ENCODE measurements at regions not wholly inside any gene's neighbourhood (a gene's known extent, or its start where the extent isn't known, plus 50 kb on each side); places are given as distances from the start of the nearest gene placed in this dataset.
"Not testable (repeated sequence)": the region's sequence is repeated elsewhere in the genome, so short reads cannot be mapped to it uniquely, and the experiment has no call there.

DNA sequence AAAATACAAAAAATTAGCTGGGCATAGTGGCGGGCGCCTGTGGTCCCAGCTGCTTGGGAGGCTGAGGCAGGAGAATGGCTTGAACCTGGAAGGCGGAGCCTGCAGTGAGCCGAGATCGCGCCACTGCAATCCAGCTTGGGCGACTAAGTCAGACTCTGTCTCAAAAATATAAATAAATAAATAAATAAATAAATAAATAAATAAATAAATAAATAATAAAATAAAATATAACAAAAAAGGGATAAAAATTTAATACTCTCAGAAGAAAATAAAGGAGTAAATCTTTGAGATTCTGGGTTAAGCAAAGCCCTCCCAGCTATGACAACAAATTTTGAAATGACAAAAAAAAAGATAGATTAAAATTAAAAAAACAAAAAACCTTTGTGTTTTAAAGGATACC lies 525.7 kb upstream of the CYLC2 start:
- POLR2A ChIA-PET; H3K4me1 Mint-ChIP-seq; H3K27me3 ChIP-seq (ENCODE audit: control insufficient read depth in 2 of 2, insufficient read depth in 2 of 2, low read length in 2 of 2); H3K36me3 Mint-ChIP-seq; H3K36me3 ChIP-seq (ENCODE audit: control insufficient read depth in 2 of 3, insufficient read depth in 3 of 3, low read length in 3 of 3); DNase-seq; H3K4me3 ChIP-seq (ENCODE audit: low read length); H3K4me3 Mint-ChIP-seq; H3K4me1 ChIP-seq (ENCODE audit: control insufficient read depth in 2 of 2, insufficient read depth in 2 of 2, low read length in 2 of 2); H3K27ac Mint-ChIP-seq; ATAC-seq; H3K9me3 Mint-ChIP-seq; H3K27ac ChIP-seq (ENCODE audit: low read depth, low read length); H3K27me3 Mint-ChIP-seq; H3K9me3 ChIP-seq (ENCODE audit: control insufficient read depth in 2 of 3, low read length in 3 of 3); CTCF ChIA-PET; intact Hi-C loops (cut with micrococcal nuclease): not testable (repeated sequence)

DNA sequence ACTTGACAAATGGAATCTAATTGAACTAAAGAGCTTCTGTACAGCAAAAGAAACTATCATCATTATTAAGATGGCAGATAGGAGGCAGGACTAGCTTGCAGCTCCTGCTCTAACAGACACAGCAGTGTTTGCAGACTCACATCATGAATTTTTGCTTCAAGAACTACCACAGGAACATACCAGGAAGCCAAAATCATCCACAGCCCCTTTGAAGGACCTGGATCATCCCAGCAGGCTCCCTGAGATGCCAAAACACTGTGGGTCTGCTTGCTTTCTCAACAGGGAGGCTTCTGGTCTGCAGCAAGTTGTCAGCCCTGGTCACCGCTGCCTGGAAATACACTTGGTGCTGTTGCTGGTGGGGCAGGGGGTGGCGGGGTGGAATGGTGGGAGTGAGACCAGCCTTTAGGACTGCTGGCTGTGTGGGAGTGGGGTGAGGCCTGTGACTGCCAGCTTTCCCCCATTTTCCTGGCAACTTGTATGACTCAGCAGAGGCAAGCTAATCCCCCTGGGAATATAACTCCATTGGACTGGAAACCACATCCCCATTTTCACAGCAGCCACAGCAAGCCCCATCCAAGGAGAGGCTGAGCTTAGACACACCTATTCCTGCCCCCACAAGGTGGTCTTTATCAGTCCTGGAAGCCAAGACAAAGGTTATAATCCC lies 533.8 kb upstream of the CYLC2 start:
- H3K4me1 Mint-ChIP-seq = no peaks in the 10 kb centered on the region
- no peak overlapping the region for H3K27ac ChIP-seq (ENCODE audit: low read depth, low read length)
- H3K27me3 ChIP-seq (ENCODE audit: control insufficient read depth in 2 of 2, insufficient read depth in 2 of 2, low read length in 2 of 2) = no peaks in the 10 kb centered on the region
- no peaks in the 10 kb centered on the region for H3K27me3 Mint-ChIP-seq
- H3K9me3 Mint-ChIP-seq = peaks cover 0 to 15% (median 4%) of the 10 kb centered on the region in 11 donors
- no peaks in the 10 kb centered on the region for H3K36me3 ChIP-seq (ENCODE audit: control insufficient read depth in 2 of 3, insufficient read depth in 3 of 3, low read length in 3 of 3)
- H3K27ac Mint-ChIP-seq = no peak overlapping the region
- intact Hi-C loops (cut with micrococcal nuclease) = no loop called here
- H3K36me3 Mint-ChIP-seq = no peaks in the 10 kb centered on the region
- no peaks in the 10 kb centered on the region for H3K4me1 ChIP-seq (ENCODE audit: control insufficient read depth in 2 of 2, insufficient read depth in 2 of 2, low read length in 2 of 2)
- H3K4me3 ChIP-seq (ENCODE audit: low read length) = no peak overlapping the region
- DNase-seq (no peak), ATAC-seq (no peak)
- POLR2A ChIA-PET = no interaction called here
- H3K4me3 Mint-ChIP-seq = no peak overlapping the region
- CTCF ChIA-PET = no interaction called here
- H3K9me3 ChIP-seq (ENCODE audit: control insufficient read depth in 2 of 3, low read length in 3 of 3) = no peaks in the 10 kb centered on the region

DNA sequence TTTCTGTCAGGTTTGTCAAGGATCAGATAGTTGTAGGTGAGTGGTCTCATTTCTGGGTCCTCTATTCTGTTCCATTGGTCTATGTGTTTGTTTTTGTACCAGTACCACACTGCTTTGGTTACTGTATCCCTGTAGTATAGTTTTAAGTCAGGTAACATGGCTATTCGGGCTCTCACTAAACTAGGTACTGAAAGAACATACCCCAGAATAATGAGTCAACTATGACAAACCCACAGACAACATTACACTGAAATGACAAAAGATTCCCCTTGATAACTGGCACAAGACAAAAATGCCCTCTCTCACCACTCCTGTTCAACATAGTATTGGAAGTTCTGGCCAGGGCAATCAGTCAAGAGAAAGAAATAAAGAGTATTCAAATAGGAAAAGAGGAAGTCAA lies 535.3 kb upstream of the CYLC2 start:
- Mint-ChIP-seq H3K4me1 (no peaks in the 10 kb centered on the region), H3K27ac (no peak overlapping the region), H3K9me3 (peaks cover 0 to 15% (median 4%) of the 10 kb centered on the region in 11 donors), H3K27me3 (no peaks in the 10 kb centered on the region), H3K4me3 (no peak overlapping the region), H3K36me3 (no peaks in the 10 kb centered on the region)
- Histone ChIP-seq H3K36me3 (ENCODE audit: control insufficient read depth in 2 of 3, insufficient read depth in 3 of 3, low read length in 3 of 3) (no peaks in the 10 kb centered on the region), H3K27me3 (ENCODE audit: control insufficient read depth in 2 of 2, insufficient read depth in 2 of 2, low read length in 2 of 2) (no peaks in the 10 kb centered on the region), H3K27ac (ENCODE audit: low read depth, low read length) (no peak overlapping the region), H3K4me3 (ENCODE audit: low read length) (no peak overlapping the region), H3K9me3 (ENCODE audit: control insufficient read depth in 2 of 3, low read length in 3 of 3) (no peaks in the 10 kb centered on the region), H3K4me1 (ENCODE audit: control insufficient read depth in 2 of 2, insufficient read depth in 2 of 2, low read length in 2 of 2) (no peaks in the 10 kb centered on the region)
- intact Hi-C loops (cut with micrococcal nuclease) = no loop called here
- ATAC-seq (no peak), DNase-seq (no peak)
- ChIA-PET CTCF (no interaction called here), POLR2A (no interaction called here)

DNA sequence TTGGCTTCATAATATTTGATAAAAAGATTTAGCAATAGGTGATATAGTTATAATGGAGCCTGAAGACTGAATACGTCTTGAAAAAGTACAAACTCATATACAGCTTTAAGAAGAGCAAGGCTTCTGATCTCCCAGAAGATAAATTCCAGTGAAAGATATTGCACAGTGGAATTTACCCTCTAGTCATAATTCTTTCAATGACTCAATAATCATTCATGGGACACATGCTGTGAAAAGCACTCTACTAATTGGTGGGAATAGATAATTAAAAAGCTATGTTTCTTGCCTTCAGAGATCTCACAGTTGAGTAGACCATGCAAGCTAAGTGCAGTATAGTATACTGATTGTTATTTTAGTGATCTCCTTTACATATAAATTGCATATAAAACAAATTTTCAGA lies 538.6 kb upstream of the CYLC2 start:
- intact Hi-C loops (cut with micrococcal nuclease) = no loop called here
- no peaks in the 10 kb centered on the region for H3K27me3 Mint-ChIP-seq
- H3K4me1 ChIP-seq (ENCODE audit: control insufficient read depth in 2 of 2, insufficient read depth in 2 of 2, low read length in 2 of 2) = no peaks in the 10 kb centered on the region
- DNase-seq (no peak), ATAC-seq (no peak)
- ChIA-PET POLR2A (no interaction called here), CTCF (no interaction called here)
- no peaks in the 10 kb centered on the region for H3K36me3 ChIP-seq (ENCODE audit: control insufficient read depth in 2 of 3, insufficient read depth in 3 of 3, low read length in 3 of 3)
- no peaks in the 10 kb centered on the region for H3K27me3 ChIP-seq (ENCODE audit: control insufficient read depth in 2 of 2, insufficient read depth in 2 of 2, low read length in 2 of 2)
- H3K4me3 Mint-ChIP-seq = no peak overlapping the region
- no peak overlapping the region for H3K4me3 ChIP-seq (ENCODE audit: low read length)
- H3K27ac Mint-ChIP-seq = no peak overlapping the region
- H3K4me1 Mint-ChIP-seq = no peaks in the 10 kb centered on the region
- H3K9me3 Mint-ChIP-seq = peaks cover 0 to 8% (median 2%) of the 10 kb centered on the region in 11 donors
- H3K9me3 ChIP-seq (ENCODE audit: control insufficient read depth in 2 of 3, low read length in 3 of 3) = no peaks in the 10 kb centered on the region
- no peaks in the 10 kb centered on the region for H3K36me3 Mint-ChIP-seq
- no peak overlapping the region for H3K27ac ChIP-seq (ENCODE audit: low read depth, low read length)

DNA sequence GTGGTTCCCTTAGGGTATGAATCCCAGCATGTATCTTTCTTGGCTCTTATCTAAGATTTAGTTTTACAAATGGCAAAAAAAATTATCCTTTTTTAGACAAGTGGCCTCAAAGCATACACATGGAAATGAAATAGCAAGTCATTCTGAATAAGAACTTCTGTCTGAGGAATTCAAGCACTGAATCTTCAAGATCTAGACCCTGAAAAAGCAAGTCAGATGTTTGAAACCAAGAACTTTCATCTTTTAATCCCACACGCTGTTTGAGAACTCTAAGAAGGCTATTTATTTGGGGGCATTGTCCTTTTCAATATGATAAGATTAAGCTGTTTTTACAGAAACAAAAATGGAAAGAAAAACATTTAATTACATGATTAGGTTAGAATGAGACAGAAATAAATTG lies 549.2 kb upstream of the CYLC2 start:
- Mint-ChIP-seq H3K27me3 (no peaks in the 10 kb centered on the region), H3K9me3 (peaks cover 0 to 31% (median 10%) of the 10 kb centered on the region in 11 donors), H3K27ac (no peak overlapping the region), H3K4me3 (no peak overlapping the region), H3K4me1 (no peaks in the 10 kb centered on the region), H3K36me3 (no peaks in the 10 kb centered on the region)
- ChIA-PET POLR2A (no interaction called here), CTCF (no interaction called here)
- intact Hi-C loops (cut with micrococcal nuclease) = no loop called here
- DNase-seq (no peak), ATAC-seq (no peak)
- no peaks in the 10 kb centered on the region for H3K36me3 ChIP-seq (ENCODE audit: control insufficient read depth in 2 of 3, insufficient read depth in 3 of 3, low read length in 3 of 3)
- H3K9me3 ChIP-seq (ENCODE audit: control insufficient read depth in 2 of 3, low read length in 3 of 3) = no peaks in the 10 kb centered on the region
- H3K4me3 ChIP-seq (ENCODE audit: low read length) = no peak overlapping the region
- H3K27ac ChIP-seq (ENCODE audit: low read depth, low read length) = no peak overlapping the region
- no peaks in the 10 kb centered on the region for H3K27me3 ChIP-seq (ENCODE audit: control insufficient read depth in 2 of 2, insufficient read depth in 2 of 2, low read length in 2 of 2)
- no peaks in the 10 kb centered on the region for H3K4me1 ChIP-seq (ENCODE audit: control insufficient read depth in 2 of 2, insufficient read depth in 2 of 2, low read length in 2 of 2)

DNA sequence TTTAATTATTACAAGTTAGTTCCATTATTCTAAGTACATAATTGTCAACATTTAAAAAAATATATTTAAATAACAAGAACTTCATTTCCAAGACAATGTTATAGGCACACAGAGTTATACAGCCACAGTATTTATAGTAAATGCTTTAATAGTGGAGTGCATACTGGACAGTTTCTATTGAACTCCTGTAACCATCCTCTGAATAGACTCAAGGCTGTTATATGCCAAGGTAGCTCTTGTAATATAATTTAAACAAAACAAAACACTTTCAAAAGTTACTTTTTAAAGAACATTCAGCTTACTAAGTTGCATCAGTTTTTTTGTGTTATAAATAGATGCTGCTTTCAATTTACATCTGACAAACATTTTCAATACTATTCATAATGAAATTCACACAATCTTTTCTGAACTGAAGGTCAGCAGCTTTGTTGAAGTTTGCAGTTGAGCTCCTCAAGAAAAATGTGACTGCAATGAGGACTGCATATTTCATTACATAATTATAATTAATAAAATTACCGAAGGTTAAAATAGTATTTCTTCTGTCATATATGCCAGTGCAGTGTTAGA lies 549.9 kb upstream of the CYLC2 start:
- Mint-ChIP-seq H3K36me3 (no peaks in the 10 kb centered on the region), H3K9me3 (peaks cover 0 to 31% (median 9%) of the 10 kb centered on the region in 11 donors), H3K27me3 (no peaks in the 10 kb centered on the region), H3K4me3 (no peak overlapping the region), H3K4me1 (no peaks in the 10 kb centered on the region), H3K27ac (no peak overlapping the region)
- ATAC-seq = no peak
- Histone ChIP-seq H3K4me3 (ENCODE audit: low read length) (no peak overlapping the region), H3K4me1 (ENCODE audit: control insufficient read depth in 2 of 2, insufficient read depth in 2 of 2, low read length in 2 of 2) (no peaks in the 10 kb centered on the region), H3K9me3 (ENCODE audit: control insufficient read depth in 2 of 3, low read length in 3 of 3) (no peaks in the 10 kb centered on the region), H3K27ac (ENCODE audit: low read depth, low read length) (no peak overlapping the region), H3K27me3 (ENCODE audit: control insufficient read depth in 2 of 2, insufficient read depth in 2 of 2, low read length in 2 of 2) (no peaks in the 10 kb centered on the region), H3K36me3 (ENCODE audit: control insufficient read depth in 2 of 3, insufficient read depth in 3 of 3, low read length in 3 of 3) (no peaks in the 10 kb centered on the region)
- CTCF ChIA-PET = no interaction called here
- intact Hi-C loops (cut with micrococcal nuclease) = no loop called here
- no peak for DNase-seq
- POLR2A ChIA-PET = no interaction called here

DNA sequence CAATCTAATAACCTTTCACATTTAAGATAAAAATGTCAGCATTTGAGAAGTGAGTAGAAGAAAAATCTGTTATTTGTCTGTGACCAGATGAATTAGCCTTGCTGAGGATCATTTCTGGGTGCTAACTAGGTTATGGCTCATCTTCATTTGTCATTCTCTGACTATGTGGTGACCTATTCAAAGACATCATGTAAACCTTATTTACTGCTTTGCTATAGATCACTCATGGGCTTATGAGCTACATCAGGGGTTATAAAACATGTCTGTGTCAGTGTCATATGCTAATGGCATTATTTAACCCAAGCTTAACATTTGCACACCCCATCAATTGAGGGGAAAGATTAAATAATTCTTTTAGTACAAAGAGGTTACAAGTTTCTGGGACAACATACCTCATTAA lies 555.5 kb upstream of the CYLC2 start:
- Mint-ChIP-seq H3K27ac (no peak overlapping the region), H3K9me3 (peaks cover 0 to 13% (median 2%) of the 10 kb centered on the region in 11 donors), H3K4me1 (no peaks in the 10 kb centered on the region), H3K4me3 (no peak overlapping the region), H3K36me3 (no peaks in the 10 kb centered on the region), H3K27me3 (no peaks in the 10 kb centered on the region)
- ChIA-PET POLR2A (no interaction called here), CTCF (no interaction called here)
- H3K4me3 ChIP-seq (ENCODE audit: low read length) = no peak overlapping the region
- ATAC-seq (no peak), DNase-seq (no peak)
- H3K36me3 ChIP-seq (ENCODE audit: control insufficient read depth in 2 of 3, insufficient read depth in 3 of 3, low read length in 3 of 3) = no peaks in the 10 kb centered on the region
- no peaks in the 10 kb centered on the region for H3K27me3 ChIP-seq (ENCODE audit: control insufficient read depth in 2 of 2, insufficient read depth in 2 of 2, low read length in 2 of 2)
- no peaks in the 10 kb centered on the region for H3K4me1 ChIP-seq (ENCODE audit: control insufficient read depth in 2 of 2, insufficient read depth in 2 of 2, low read length in 2 of 2)
- H3K9me3 ChIP-seq (ENCODE audit: control insufficient read depth in 2 of 3, low read length in 3 of 3) = no peaks in the 10 kb centered on the region
- intact Hi-C loops (cut with micrococcal nuclease) = no loop called here
- no peak overlapping the region for H3K27ac ChIP-seq (ENCODE audit: low read depth, low read length)
